Fibroblast of mammary gland (primary cell): ENCODE measurements at regions not wholly inside any gene's neighbourhood (a gene's known extent, or its start where the extent isn't known, plus 50 kb on each side); places are given as distances from the start of the nearest gene placed in this dataset.
A peak's percentile ranks its signal among the peaks of the same experiment; 100 is the strongest.

ENCODE experiments used
- DNase-seq: peaks from one replicate; pipeline ENCODE4 v3.0.0-alpha.2; 2010; ENCODE audit warnings: low read depth
- H3K4me3 ChIP-seq: 2 replicates; pipeline ENCODE4 v1.5.1; 2011; ENCODE audit warnings: low read depth, mild to moderate bottlenecking, low read length, moderate library complexity; ENCODE audit not compliant: control insufficient read depth
- CTCF ChIP-seq: conservative IDR thresholded peaks from 2 replicates; pipeline ENCODE4 v1.5.1; 2011; ENCODE audit warnings: low read depth, low read length, inconsistent platforms; ENCODE audit not compliant: control insufficient read depth, insufficient read depth

GRCh38 chr21:38993561-38993960 is 187.8 kb downstream of the ETS2 start:
- peak; percentile 94 for DNase-seq
- no peak for TF ChIP-seq CTCF
- H3K4me3 ChIP-seq: no peak overlapping the region

- no peak for TF ChIP-seq CTCF
- no peak for DNase-seq
- H3K4me3 ChIP-seq: no peak overlapping the region
Measured at GRCh38 chr21:38992737-38993136, 187.0 kb downstream of the ETS2 start.

- no peak for DNase-seq
- TF ChIP-seq CTCF: no peak
- no peak overlapping the region for H3K4me3 ChIP-seq
Measured at GRCh38 chr21:38990424-38990794, 184.7 kb downstream of the ETS2 start.

GRCh38 chr21:38989745-38990423 is 184.2 kb downstream of the ETS2 start:
- DNase-seq: peak; percentile 92
- H3K4me3 ChIP-seq: no peak overlapping the region
- no peak for TF ChIP-seq CTCF

GRCh38 chr21:38989379-38989744 is 183.6 kb downstream of the ETS2 start:
- H3K4me3 ChIP-seq: no peak overlapping the region
- no peak for DNase-seq
- no peak for TF ChIP-seq CTCF

- no peak for TF ChIP-seq CTCF
- DNase-seq: no peak
- H3K4me3 ChIP-seq: no peak overlapping the region
Measured at GRCh38 chr21:38988509-38989378, 183.0 kb downstream of the ETS2 start.
